AG09309 (cell line): ENCODE measurements at regions not wholly inside any gene's neighbourhood (a gene's known extent, or its start where the extent isn't known, plus 50 kb on each side); places are given as distances from the start of the nearest gene placed in this dataset.

ENCODE experiments used
- DNase-seq: peaks from one replicate; pipeline ENCODE4 v3.0.0-alpha.2; 2010; ENCODE audit warnings: low read depth
- H3K4me3 ChIP-seq: 2 replicates; pipeline ENCODE4 v1.5.1; 2011; ENCODE audit warnings: mild to moderate bottlenecking, low read depth, low read length, moderate library complexity; ENCODE audit not compliant: control insufficient read depth
- TF ChIP-seq, protein P1 (sequence below): IDR thresholded peaks from 2 replicates; pipeline ENCODE4 v1.5.1; 2011; ENCODE audit warnings: mild to moderate bottlenecking, low read depth, low read length, inconsistent platforms; ENCODE audit not compliant: insufficient read depth, control insufficient read depth; ENCODE audit errors: missing control alignments

DNA sequence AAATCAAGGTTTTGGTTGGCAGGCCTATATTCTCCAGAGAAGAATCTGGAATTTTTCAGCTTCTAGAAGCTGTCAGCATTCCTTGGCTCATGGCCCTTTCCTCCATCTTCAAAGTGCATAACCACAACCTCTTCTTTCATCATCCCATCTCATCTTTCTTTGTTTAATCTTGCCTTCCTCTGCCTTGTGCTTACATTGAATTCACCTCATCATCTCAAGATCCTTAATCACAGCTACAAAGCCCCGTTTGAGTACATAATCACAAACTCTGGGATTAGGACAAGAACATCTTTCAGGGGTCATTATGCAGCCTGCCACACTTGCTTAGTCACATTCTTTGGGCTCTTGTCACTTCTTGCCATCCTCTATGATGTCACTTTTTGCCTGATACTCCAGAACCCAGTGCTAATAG is 130.3 kb downstream of the FOXD1 start:
- TF ChIP-seq, protein P1, sequence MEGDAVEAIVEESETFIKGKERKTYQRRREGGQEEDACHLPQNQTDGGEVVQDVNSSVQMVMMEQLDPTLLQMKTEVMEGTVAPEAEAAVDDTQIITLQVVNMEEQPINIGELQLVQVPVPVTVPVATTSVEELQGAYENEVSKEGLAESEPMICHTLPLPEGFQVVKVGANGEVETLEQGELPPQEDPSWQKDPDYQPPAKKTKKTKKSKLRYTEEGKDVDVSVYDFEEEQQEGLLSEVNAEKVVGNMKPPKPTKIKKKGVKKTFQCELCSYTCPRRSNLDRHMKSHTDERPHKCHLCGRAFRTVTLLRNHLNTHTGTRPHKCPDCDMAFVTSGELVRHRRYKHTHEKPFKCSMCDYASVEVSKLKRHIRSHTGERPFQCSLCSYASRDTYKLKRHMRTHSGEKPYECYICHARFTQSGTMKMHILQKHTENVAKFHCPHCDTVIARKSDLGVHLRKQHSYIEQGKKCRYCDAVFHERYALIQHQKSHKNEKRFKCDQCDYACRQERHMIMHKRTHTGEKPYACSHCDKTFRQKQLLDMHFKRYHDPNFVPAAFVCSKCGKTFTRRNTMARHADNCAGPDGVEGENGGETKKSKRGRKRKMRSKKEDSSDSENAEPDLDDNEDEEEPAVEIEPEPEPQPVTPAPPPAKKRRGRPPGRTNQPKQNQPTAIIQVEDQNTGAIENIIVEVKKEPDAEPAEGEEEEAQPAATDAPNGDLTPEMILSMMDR = no peak
- DNase-seq = no peak
- H3K4me3 ChIP-seq = no peak overlapping the region

DNA sequence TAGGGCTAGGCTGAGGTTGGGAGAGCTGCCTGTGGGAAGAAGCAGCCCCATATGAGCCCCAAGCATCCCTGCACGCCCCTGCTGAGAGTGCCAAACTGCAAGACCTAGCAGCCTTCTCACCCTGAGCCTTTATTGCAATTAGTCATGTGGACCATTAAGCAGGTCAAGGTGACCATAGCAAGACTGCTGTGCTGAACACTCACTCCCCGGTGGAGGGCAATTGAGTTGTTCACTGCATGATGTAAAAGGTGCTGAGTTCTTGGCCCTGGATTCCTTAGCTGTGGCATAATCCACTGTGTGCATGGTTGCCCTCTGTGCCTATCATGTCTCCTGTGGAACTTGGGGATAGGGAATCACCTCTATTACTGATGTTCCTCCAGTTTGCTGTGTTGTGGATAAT is 131.1 kb downstream of the FOXD1 start:
- DNase-seq = no peak
- no peak overlapping the region for H3K4me3 ChIP-seq
- TF ChIP-seq, protein P1 = no peak

DNA sequence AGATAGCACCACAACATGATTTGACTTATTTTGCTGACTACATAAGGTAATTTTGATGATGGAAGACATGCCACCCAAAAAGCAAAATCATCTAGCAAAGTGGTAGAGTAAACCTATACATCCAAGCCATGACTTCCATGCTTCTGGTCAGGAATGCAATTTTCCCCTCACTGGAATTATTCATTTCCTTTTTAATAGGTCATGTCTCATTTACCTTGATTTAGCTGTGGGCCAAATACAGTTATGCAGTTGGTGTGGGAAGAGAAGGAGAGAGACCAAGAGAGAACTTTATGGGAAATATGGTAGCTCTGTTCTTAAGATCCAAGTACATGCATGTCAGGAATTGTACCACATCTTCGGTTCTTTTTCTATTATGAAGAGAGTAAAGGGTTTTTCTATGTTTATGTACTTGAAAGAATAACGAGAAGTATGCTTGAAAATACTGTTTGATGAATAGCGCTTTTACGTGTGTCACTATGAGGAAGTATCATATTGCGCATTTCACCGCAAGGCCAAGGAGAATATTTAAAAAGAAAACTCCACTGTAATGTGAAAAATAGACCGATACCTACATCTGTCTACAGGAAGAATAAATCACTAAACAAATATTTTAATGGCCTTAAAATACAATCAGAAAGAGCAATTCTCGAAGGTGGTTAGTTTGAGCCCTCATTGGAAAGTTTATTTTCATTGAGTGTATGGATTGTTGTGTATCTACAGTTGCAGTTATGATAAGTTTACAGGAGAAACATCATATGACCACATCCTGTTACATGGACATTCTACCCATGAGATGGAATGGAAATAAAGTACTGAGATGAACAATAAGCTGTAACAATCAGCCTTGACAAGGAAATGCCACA is 134.0 kb downstream of the FOXD1 start:
- no peak for DNase-seq
- no peak overlapping the region for H3K4me3 ChIP-seq
- TF ChIP-seq, protein P1 = no peak

DNA sequence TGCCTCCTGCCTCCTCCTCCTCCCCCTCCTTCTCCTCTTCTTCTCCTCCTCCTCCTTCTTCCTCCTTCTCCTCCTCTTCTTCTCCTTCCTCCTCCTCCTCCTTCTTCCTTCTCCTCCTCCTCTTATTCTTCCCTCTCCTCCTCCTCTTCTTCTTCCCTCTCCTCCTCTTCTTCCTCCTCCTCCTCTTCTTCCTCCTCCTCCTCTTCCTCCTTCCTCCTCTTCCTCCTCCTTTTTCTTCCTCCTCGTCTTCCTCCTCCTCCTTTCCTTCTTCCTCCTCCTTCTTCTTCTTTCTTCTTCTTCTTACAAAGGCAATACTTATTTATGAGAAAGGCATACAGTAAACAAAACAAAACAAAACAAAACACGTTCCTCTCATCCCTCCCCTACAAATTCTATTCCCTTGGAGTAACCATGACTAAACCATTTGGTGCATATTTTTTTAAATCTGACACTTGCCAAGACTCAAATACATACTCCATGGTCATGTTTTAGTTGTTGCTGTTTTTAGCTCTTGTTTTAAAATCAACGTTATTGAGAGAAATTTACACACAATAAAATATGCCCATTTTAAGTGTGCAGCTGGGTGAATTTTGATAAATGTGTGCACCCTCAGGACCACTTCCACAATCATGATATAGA is 135.6 kb downstream of the FOXD1 start:
- TF ChIP-seq, protein P1 = no peak
- no peak for DNase-seq
- no peak overlapping the region; the same call in 1 of the 2 replicates for H3K4me3 ChIP-seq

DNA sequence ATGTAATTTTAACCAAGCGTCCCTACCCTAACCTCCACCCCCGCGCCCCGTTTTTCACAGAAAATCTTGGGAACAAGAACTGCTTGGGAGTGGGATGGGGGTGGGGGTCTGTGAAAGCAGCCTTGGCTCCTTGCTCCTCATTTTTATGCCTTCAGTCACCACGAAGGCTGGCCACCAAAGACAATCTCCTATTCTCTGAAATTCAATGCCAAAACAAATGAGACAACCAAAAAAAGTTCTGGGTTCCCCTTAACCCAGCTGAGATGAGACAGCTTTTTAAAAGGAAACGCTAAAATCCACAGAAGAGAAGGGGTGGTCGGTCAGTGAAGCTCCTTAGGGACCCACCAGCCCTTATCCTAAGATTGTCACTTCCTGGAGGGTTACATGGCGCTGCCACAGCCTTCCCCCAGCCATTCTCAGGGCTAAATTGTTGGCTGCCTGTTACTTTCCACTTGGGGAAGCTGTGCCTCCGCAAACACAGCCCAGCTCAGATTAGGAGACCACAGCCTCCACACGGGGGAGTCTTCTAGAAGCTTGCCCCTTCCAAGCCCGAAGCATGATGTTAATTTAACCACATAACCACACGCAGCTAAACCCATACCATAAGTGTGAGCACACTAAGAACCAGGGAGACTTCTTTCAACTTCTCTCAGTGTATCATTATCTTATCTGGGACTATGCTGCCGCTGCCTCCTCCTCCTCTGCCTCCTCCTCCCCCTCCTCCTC is 136.3 kb downstream of the FOXD1 start:
- TF ChIP-seq, protein P1 = peak; percentile 77

DNA sequence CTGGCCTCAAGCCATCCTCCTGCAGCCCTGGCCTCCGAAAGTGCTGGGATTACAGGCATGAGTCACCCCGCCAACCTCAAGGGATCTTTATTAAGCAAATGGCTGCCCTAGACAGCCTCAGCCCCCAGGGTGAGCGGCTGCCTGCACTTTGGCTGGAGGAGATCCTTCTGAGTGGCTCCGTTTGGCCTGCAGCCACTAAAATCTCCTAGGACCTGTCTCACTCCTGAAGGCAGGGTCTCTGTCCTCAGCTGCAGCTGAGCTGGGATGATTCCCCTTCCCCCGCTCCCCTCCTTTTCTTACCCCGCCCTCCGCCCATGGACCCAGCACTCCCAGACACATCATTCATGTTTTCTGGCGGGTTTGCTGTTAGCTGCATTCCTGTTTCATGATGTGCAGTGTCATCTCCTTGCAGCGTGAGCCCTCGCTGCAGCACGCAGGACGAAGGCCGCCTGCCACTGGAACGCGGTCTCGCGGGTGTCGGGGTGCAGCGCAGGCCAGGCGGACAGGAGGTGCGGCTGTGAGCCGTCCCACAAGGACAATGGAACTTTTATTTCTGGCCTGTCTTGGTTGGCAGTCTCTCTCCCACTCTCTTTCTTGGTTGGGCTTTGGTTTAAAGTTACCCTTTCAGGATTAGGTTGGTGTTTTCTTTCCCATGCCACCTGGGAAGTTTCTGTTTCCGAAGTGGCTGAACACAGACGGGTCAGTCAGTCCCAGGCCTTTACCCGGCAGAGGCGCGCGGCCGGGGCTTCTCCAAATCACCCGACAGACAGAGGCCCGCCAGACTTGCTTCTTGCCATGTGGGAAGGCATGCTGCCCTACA is 137.1 kb downstream of the FOXD1 start:
- peak; percentile 35 for DNase-seq
- TF ChIP-seq, protein P1 = no peak
- H3K4me3 ChIP-seq = no peak overlapping the region

More for the DNA sequence above, 136.3 kb downstream of the FOXD1 start:
- H3K4me3 ChIP-seq = no peak overlapping the region; the same call in 1 of the 2 replicates
- peak; percentile 88 for DNase-seq
